Endothelial cell of hepatic sinusoid (primary cell): ENCODE measurements at regions not wholly inside any gene's neighbourhood (a gene's known extent, or its start where the extent isn't known, plus 50 kb on each side); places are given as distances from the start of the nearest gene placed in this dataset.
"Not testable (repeated sequence)": the region's sequence is repeated elsewhere in the genome, so short reads cannot be mapped to it uniquely, and the experiment has no call there.

Experiments
- in situ Hi-C: cut with HindIII; loops from 2 replicates; pipeline ENCODE4 v1.10.0; 2017; ENCODE audit warnings: low sequenced_read_pairs

GRCh38 chr6:16040628-16040974, 88.3 kb upstream of the MYLIP start:
- in situ Hi-C loops = no loop called here

DNA sequence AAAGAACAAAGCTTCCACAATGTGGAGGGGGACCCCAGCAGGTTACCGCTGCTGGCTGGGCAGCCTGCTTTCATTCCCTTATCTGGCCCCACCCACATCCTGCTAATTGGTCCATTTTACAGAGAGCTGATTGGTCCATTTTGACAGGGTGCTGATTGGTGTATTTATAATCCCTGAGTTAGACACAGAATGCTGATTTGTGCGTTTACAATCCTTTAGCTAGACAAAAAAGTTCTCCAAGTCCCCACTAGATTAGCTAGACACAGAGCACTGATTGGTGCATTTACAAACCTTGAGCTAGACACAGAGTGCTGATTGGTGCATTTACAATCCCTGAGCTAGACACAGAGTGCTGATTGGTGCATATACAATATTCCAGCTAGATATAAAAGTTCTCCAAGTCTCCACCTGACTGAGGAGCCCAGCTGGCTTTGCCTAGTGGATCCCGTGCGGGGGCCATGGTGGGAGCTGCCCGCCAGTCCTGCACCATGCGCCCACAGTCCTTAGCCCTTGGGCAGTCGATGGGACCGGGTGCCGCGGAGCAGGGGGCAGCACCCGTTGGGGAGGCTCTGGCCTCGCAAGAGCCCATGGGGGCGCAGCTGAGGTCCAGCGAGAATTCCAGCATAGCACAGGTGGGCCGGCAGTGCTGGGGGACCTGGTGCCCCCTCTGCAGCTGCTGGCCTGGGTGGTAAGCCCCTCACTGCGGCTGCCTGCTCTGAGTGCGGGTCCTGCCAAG, 88.8 kb upstream of the MYLIP start:
- in situ Hi-C loops = not testable (repeated sequence)

GRCh38 chr6:16038938-16039337, 89.9 kb upstream of the MYLIP start:
- in situ Hi-C loops = no loop called here

- in situ Hi-C loops = no loop called here
Observed at GRCh38 chr6:16035488-16036080, 93.3 kb upstream of the MYLIP start.

GRCh38 chr6:16033214-16033613, 95.7 kb upstream of the MYLIP start:
- in situ Hi-C loops = no loop called here

DNA sequence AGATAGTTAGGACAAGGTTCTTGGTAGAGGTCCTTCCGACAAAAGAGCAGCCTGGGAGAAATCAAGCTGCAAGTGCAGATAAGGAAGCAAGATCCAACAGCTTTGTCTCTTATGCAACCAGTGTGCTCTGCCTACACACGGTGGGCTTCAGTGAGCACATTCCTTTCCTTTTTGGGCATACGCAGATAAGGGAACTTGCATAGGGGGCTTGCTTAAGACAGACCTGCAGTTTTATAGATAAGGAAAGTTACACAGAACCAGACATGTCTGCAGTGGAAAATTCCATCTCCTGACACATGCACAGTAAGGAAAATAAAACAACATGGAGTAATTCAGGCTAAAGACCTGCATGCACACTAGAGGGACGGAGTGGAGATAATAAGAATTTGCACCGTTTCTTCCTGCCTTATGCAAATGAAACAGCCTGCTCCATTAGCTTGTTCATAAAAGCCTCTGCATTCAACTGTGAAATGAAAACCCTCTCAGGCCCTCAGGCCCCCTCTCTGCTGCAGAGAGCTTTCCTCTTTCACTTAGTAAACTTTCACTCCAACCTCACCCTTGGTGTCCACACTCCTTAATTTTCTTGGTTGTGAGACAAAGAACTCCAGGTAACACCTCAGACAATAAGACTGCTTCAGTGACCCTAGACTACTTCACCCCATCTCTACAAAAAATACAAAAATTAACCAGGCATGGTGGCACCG, 97.5 kb upstream of the MYLIP start:
- in situ Hi-C loops = no loop called here

GRCh38 chr6:16028966-16029365, 99.9 kb upstream of the MYLIP start:
- in situ Hi-C loops = no loop called here

DNA sequence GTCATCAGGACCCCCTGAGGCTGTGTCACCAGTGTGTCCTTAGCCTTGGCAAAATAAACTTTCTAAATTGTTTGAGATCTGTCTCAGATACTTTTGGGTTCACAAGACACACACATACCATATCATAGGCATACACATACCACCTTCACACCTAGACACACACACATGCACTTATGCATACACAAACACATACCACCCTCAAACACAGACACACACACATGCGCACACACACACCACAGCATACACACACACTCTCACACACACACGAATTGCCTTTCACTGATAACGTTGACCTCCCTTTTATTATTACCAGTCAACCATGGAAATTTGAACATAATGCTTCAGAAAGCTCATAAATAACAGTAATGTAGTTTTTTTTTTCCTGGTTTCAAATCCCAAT, 108.6 kb upstream of the MYLIP start:
- in situ Hi-C loops = no loop called here

GRCh38 chr6:16019462-16019861, 109.4 kb upstream of the MYLIP start:
- in situ Hi-C loops = no loop called here

- in situ Hi-C loops = no loop called here
Observed at GRCh38 chr6:16018626-16019025, 110.3 kb upstream of the MYLIP start.

GRCh38 chr6:16014325-16014724, 114.6 kb upstream of the MYLIP start:
- in situ Hi-C loops = not testable (repeated sequence)

GRCh38 chr6:16007146-16007545, 121.7 kb upstream of the MYLIP start:
- in situ Hi-C loops = no loop called here

DNA sequence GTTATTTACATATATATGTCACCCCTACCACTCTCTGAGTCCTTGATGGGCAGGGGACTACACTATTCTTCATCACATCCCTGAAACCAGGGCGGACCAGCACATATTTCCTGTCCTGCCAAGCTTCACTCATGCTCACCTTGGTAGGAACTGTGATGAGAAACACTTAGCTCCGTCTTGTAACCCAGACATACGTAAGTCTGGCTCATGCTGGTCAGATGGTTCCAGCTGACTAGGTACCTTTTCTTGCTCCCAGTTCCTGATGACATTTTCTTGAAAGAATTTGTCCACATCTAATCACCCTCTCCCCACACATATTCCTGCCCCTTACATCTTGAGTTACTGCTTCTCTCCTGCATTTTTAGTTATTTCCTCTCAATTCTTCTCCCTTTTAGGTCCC, 122.2 kb upstream of the MYLIP start:
- in situ Hi-C loops = no loop called here

DNA sequence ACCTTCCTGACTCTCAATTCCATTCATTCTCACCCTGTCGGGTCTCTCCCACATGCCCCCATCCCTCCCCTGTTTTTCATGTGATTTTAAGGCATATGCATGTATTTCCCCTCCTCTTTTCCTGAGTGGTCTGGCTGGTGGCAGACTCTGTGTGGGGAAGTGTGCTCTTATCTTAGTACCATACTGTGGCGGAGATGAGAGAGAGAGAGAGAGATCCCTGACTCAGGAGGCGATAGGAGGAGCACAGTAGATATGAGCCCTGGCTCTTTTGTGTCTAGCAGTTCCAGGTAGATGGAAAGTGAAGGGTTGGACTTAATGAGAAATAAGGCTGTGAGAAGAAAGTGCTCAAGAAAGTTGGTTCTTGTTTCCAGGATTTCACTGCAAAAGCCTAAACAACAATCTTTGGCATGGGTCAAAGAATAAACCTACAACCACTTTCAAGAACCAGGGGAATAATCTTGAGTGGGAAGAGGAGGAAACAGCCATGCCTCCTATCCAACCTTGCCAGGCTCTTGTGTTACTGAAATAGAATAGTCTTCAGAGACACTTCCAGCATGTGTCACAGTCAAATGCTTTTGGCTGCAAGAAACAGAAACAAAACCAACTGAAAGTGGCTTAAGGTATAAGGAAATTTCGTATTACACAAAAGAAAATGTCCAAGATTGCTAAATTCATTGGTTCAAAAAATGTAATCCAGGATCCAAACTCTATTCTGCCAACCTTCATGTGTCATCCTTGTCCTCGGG, 123.8 kb upstream of the MYLIP start:
- in situ Hi-C loops = no loop called here

DNA sequence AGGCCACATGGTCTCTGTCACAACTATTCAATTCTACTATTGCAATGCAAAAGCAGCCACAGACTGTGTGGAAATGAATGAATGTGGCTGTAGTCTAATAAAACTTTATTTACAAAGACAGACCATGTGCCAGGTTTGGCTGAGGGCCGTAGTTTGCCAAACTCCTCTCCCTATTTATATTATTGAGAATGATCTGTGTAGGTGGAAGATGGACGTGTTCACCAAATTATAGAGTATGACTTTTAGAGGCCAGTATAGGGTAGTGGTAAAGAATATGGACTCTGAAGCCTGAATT, 125.7 kb upstream of the MYLIP start:
- in situ Hi-C loops = no loop called here

DNA sequence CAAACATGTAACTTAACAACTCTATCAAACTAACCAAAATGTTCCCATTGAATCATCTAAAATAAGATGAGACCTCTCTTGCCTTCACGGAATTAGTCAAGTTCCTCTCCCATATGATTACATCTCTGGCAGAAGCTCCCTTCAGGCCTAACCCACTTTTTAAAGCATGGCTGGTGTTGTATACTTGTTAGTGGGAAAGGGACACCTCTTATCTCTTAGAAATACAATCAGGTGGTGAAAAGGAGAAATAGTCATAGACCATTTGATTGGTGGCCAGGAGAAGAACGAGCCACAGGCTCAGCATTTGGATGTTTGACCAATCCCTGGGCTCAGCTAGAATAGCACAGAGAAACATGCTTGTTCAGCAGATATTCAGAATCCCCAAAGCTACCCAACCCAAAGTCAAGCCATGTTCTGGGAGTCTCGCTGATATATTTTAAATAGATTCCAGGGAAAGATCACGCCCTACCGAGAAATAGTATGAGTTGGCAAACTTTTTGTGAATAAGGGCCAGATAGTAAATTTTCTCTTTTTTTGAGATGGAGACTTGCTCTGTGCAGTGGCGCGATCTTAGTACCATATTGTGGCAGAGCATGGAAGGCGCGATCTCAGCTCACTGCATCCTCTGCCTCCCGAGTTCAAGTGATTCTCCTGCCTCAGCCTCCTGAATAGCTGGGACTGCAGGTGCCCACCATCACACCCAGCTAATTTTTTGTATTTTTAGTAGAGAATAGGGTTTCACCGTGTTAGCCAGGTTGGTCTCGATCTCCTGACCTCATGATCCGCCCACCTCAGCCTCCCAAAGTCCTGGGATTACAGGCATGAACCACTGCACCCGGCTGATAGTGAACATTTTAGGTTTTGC, 126.3 kb upstream of the MYLIP start:
- in situ Hi-C loops = no loop called here

DNA sequence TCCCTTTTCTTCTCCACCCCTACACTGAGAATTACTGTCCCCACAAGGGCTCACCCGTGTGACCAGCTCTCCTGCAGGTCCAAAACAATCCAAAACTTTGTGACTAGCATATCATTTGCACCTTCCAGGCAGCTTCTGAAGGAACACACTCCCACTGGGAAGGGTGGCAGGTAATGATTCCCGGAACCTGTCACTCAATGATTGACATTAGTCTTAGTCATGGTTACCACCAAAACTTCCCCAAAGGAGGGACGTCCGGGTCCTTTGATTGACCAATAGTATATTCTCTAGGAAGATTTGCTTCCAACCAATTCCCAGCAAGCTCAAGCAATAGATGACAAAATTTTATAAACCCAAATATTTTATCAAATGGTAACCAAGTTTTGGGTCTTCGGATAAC, 127.7 kb upstream of the MYLIP start:
- in situ Hi-C loops = no loop called here

DNA sequence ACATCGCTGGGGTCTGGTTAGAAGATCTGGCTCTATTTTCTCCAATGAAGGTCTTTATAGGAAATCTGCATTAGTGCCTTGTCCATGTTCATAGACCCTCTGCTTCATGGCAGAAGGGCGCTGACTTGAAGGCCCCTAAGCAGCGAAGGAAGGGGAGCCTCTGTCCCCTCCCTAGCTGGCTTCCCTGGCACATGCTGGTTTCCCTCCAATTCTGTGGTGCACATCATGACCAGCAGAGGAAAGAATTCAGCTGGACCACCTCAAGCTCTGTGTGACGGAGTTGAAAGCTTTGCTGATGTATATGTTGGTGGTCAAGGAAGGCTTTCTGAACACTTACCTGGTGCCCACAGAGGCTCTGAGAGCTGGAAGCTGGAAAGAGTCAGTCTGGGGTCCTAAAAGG, 129.7 kb upstream of the MYLIP start:
- in situ Hi-C loops = no loop called here

DNA sequence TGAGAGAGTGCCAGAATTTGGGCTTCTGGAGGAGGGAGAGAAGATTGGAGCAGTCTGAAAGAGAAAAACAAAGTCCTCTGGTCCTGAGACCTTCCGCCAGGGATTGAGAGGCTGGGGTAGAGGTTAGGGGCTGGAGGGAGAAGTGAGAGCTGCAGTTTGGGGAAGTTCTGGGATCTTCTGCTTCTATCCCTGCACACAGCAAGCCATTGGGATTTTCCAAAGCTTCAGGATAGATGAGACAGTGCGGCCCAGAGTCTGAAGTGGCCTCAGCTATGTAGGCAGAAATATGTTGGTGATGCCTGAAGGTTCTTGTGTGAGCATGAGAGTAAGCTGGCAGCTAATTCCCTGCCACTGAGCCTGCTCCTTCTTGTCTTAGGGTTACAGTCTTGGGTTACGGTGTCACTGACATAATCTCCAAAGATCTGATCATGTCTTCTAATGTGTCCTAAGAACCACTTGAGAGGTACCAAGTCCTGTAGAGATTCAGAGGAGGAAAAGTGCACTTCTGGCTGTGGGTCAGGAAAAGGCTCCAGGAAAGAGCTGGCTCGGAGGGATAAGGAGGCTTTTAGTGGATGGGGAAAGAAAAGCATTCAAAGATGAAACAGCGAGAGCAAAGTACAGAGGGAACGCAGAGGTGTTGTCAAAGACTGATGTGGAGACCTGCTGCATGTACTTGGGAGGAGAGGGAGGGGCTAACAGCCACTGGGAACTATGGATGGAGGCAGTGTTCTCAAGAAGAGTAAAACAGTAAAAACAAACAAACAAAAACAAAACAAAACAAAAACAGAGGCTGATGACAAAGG, 131.1 kb upstream of the MYLIP start:
- in situ Hi-C loops = no loop called here

- in situ Hi-C loops = no loop called here
Observed at GRCh38 chr6:15996030-15996429, 132.9 kb upstream of the MYLIP start.
